Endodermal cell (in vitro differentiated cells): ENCODE measurements at regions not wholly inside any gene's neighbourhood (a gene's known extent, or its start where the extent isn't known, plus 50 kb on each side); places are given as distances from the start of the nearest gene placed in this dataset.

ENCODE experiments used
- DNase-seq: peaks from one replicate; pipeline ENCODE4 v3.0.0-alpha.2; 2017
- H3K27ac ChIP-seq: 2 replicates; pipeline ENCODE4 v1.5.1; 2013; ENCODE audit warnings: mild to moderate bottlenecking, low read depth, low read length, moderate library complexity
- H3K27me3 ChIP-seq: 2 replicates; pipeline ENCODE4 v1.6.1; 2013; ENCODE audit warnings: mild to moderate bottlenecking, low read length, moderate library complexity; ENCODE audit not compliant: insufficient read depth, control insufficient read depth, poor library complexity, severe bottlenecking
- H3K36me3 ChIP-seq: 2 replicates; pipeline ENCODE4 v1.7.0; 2013; ENCODE audit warnings: mild to moderate bottlenecking, low read length, moderate library complexity; ENCODE audit not compliant: control insufficient read depth, insufficient read depth
- H3K4me1 ChIP-seq: one replicate; pipeline ENCODE4 v1.7.0; 2013; ENCODE audit warnings: low read length; ENCODE audit not compliant: control insufficient read depth, insufficient read depth
- H3K4me3 ChIP-seq: 2 replicates; pipeline ENCODE4 v1.5.1; 2013; ENCODE audit warnings: mild to moderate bottlenecking, low read length, moderate library complexity
- H3K9ac ChIP-seq: 2 replicates; pipeline ENCODE4 v1.6.1; 2013; ENCODE audit warnings: mild to moderate bottlenecking, low read length, moderate library complexity; ENCODE audit not compliant: poor library complexity, severe bottlenecking; ENCODE audit errors: extremely low read depth
- H3K9me3 ChIP-seq: 2 replicates; pipeline ENCODE4 v1.6.1; 2013; ENCODE audit warnings: mild to moderate bottlenecking, low read length, moderate library complexity; ENCODE audit not compliant: control insufficient read depth
- H3K27ac Mint-ChIP-seq: 2 replicates; pipeline ENCODE4 v1.8.0; 2020; ENCODE audit warnings: mixed read lengths
- H3K27me3 Mint-ChIP-seq: 2 replicates; pipeline ENCODE4 v1.8.0; 2021; ENCODE audit warnings: mild to moderate bottlenecking, mixed read lengths; ENCODE audit not compliant: insufficient read depth
- H3K36me3 Mint-ChIP-seq: 2 replicates; pipeline ENCODE4 v1.8.0; 2020; ENCODE audit warnings: low read depth, mixed read lengths
- H3K4me1 Mint-ChIP-seq: 2 replicates; pipeline ENCODE4 v1.8.0; 2020; ENCODE audit warnings: mixed read lengths
- H3K4me3 Mint-ChIP-seq: 2 replicates; pipeline ENCODE4 v1.8.0; 2020; ENCODE audit warnings: mild to moderate bottlenecking, moderate library complexity, mixed read lengths
- H3K9me3 Mint-ChIP-seq: 2 replicates; pipeline ENCODE4 v1.8.0; 2020; ENCODE audit warnings: mild to moderate bottlenecking, mixed read lengths
- WGBS, 2 experiments: methylation state at CpG; one replicate each; pipeline versions ENCODE4 v1.1.5 to v1.1.7; 2013; ENCODE audit warnings: missing lambda C conversion rate in 2 of 2, mixed read lengths in 1 of 2; ENCODE audit not compliant: insufficient coverage in 1 of 2, insufficient read length in 1 of 2; 5-methylcytosine and 5-hydroxymethylcytosine counted together
- TF ChIP-seq, protein P1 (sequence below): fragments of 200-600 bp; sonication (generic); conservative IDR thresholded peaks from 2 replicates; pipeline ENCODE4 v1.5.0; 2021; ENCODE audit warnings: antibody characterized with exemption, mild to moderate bottlenecking

DNA sequence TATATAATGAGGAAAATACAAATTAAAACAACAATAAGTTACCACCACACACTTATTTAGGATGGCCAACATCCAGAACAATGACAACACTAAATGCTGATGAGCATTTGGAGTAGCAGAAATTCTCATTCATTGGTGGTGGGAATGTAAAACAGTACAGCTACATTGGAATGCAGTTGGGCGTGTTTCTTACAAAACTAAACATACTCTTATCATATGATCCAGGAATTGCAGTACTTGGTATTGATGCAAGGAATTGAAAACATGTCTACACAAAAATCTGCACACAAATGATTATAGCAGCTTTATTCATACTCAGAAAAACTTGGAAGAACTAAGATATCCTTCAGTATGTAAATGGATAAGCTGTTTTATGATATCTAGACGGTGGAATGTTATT lies 594.2 kb downstream of the ZBBX start:
- Mint-ChIP-seq H3K4me3 (no peak overlapping the region), H3K27me3 (peaks cover 5% of the 10 kb centered on the region), H3K36me3 (no peaks in the 10 kb centered on the region), H3K27ac (no peak overlapping the region), H3K4me1 (no peaks in the 10 kb centered on the region), H3K9me3 (no peaks in the 10 kb centered on the region)
- TF ChIP-seq, protein P1, sequence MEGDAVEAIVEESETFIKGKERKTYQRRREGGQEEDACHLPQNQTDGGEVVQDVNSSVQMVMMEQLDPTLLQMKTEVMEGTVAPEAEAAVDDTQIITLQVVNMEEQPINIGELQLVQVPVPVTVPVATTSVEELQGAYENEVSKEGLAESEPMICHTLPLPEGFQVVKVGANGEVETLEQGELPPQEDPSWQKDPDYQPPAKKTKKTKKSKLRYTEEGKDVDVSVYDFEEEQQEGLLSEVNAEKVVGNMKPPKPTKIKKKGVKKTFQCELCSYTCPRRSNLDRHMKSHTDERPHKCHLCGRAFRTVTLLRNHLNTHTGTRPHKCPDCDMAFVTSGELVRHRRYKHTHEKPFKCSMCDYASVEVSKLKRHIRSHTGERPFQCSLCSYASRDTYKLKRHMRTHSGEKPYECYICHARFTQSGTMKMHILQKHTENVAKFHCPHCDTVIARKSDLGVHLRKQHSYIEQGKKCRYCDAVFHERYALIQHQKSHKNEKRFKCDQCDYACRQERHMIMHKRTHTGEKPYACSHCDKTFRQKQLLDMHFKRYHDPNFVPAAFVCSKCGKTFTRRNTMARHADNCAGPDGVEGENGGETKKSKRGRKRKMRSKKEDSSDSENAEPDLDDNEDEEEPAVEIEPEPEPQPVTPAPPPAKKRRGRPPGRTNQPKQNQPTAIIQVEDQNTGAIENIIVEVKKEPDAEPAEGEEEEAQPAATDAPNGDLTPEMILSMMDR = no peak
- no peaks in the 10 kb centered on the region for H3K27me3 ChIP-seq
- 87 to 100% methylated on average over 1 of the region's 2 CpGs for WGBS, 2 experiments
- H3K4me3 ChIP-seq = no peak overlapping the region
- no peaks in the 10 kb centered on the region for H3K9me3 ChIP-seq
- no peak overlapping the region for H3K9ac ChIP-seq
- H3K4me1 ChIP-seq = no peaks in the 10 kb centered on the region
- H3K27ac ChIP-seq = no peak overlapping the region
- H3K36me3 ChIP-seq = no peaks in the 10 kb centered on the region
- DNase-seq = no peak

DNA sequence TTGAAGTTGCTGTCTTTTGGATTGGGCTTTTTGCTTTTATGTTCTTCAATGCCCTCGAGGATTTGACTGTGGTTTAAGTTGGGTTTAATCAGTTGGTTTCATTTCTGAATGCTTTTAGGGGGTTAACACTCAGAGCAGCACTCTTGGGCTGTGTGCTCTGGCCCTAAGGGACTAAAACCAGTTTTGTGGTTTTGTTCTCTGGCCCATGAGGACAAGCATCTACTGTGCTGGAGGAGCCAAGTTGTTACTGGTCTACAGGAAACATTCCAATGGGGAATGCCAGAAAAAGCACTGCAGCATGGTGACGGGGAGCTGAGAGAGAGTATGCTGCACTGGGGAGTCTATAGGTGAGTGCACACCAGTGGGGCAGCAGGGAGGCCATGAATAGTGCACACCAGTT lies 596.9 kb downstream of the ZBBX start:
- no peak for DNase-seq
- Histone ChIP-seq H3K4me1 (no peaks in the 10 kb centered on the region), H3K36me3 (no peaks in the 10 kb centered on the region), H3K27ac (no peak overlapping the region), H3K9me3 (no peaks in the 10 kb centered on the region), H3K4me3 (no peak overlapping the region), H3K27me3 (no peaks in the 10 kb centered on the region), H3K9ac (no peak overlapping the region)
- TF ChIP-seq, protein P1 = no peak
- Mint-ChIP-seq H3K4me1 (peaks cover 7% of the 10 kb centered on the region), H3K4me3 (no peak overlapping the region), H3K9me3 (no peaks in the 10 kb centered on the region), H3K27me3 (peaks cover 5% of the 10 kb centered on the region), H3K36me3 (no peaks in the 10 kb centered on the region), H3K27ac (no peak overlapping the region)
- 80 to 92% methylated on average over 2 of the region's 2 CpGs for WGBS, 2 experiments

DNA sequence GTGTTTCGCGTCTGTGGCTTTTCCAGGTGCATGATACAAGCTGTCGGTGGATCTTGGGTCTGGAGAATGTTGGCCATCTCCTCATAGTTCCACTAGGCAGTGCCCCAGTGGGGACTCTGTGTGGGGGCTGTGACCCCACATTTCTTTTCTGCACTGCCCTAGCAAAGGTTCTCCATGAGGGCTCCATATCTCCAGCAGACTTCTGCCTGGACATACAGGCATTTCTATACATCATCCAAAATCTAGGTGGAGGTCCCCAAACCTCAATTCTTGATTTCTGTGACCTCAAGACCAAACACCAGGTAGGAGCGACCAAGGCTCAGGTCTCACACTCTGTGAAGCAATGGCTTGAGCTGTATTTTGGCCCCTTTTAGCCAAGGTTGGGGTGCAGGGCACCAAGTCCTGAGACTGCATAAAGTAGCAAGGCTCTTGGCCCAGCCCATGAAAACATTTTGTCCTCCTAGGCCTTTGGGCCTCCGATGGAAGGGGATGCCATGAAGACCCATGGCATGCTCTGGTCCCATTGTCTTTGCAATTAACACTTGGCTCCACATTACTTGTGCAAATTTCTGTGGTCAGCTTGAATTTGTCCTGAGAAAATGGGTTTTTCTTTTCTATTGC lies 615.3 kb downstream of the ZBBX start:
- TF ChIP-seq, protein P1 = no peak
- H3K27me3 Mint-ChIP-seq = no peaks in the 10 kb centered on the region
- Histone ChIP-seq H3K4me1 (peaks cover 7% of the 10 kb centered on the region), H3K27me3 (no peaks in the 10 kb centered on the region), H3K4me3 (peak overlapping the region; percentile 53), H3K9ac (no peak overlapping the region), H3K36me3 (no peaks in the 10 kb centered on the region), H3K9me3 (peaks cover 34% of the 10 kb centered on the region), H3K27ac (no peak overlapping the region)
- no peak overlapping the region for H3K27ac Mint-ChIP-seq
- 83 to 87% methylated on average over 3 to 5 of the region's 5 CpGs for WGBS, 2 experiments
- H3K4me3 Mint-ChIP-seq = no peak overlapping the region
- H3K36me3 Mint-ChIP-seq = peaks cover 8% of the 10 kb centered on the region
- DNase-seq = no peak
- peaks cover 36% of the 10 kb centered on the region for H3K9me3 Mint-ChIP-seq
- H3K4me1 Mint-ChIP-seq = peaks cover 4% of the 10 kb centered on the region
